K562 (cell line): ENCODE measurements at regions not wholly inside any gene's neighbourhood (a gene's known extent, or its start where the extent isn't known, plus 50 kb on each side); places are given as distances from the start of the nearest gene placed in this dataset.

Experiments used
- ATAC-seq: fragments of 200-7000 bp; cut with Tn5 transposase; 3 replicates; pipeline ENCODE4 v1.9.1; 2020; ENCODE audit warnings: moderate library complexity
- BruUV-seq: library from RNA; stranded (reverse); fragments of 400-500 nt; replicated peaks from 2 replicates; lab custom pipeline; 2021; lab: Mats Ljungman, UMichigan
- CTCF ChIA-PET: fragments of 300-600 bp; formaldehyde crosslinking; extraction: SDS; loops from one replicate; lab custom pipeline; 2021; ENCODE audit warnings: low intra/inter-chr PET ratio; lab: Yijun Ruan, JAX
- POLR2A ChIA-PET: fragments of 300-600, 350-650 bp; sonication (Branson Sonifier 250); formaldehyde crosslinking; extraction: SDS; loops from one replicate; lab custom pipeline; 2021; ENCODE audit warnings: antibody characterized with exemption, inconsistent platforms; lab: Yijun Ruan, JAX
- DNase-seq, 4 experiments: peaks; one replicate each; pipeline versions ENCODE4 v3.0.0 to v3.0.0-alpha.2; 2011 to 2018; ENCODE audit warnings: low spot score in 3 of 4, mixed read lengths in 3 of 4; ENCODE audit errors: extremely low read depth in 1 of 4
- FAIRE-seq: peaks from 2 replicates; lab custom pipeline; 2011; peaks lifted over from hg19 to GRCh38; lab: Jason Lieb, UNC
- H2AFZ ChIP-seq: 2 replicates; pipeline ENCODE4 v1.6.0; 2011; ENCODE audit warnings: low read depth, low read length, control low read depth, inconsistent platforms
- H3K27ac ChIP-seq: fragments of 200-600 bp; 3 replicates; pipeline ENCODE4 v1.8.0; 2011; ENCODE audit warnings: low read depth, mild to moderate bottlenecking, control low read depth, inconsistent platforms, low read length, moderate library complexity, mixed read lengths; ENCODE audit errors: extremely low read depth
- H3K27me3 ChIP-seq, 2 experiments: fragments of 300-600 bp in 1 of 2; 2 replicates in 1 of 2; 3 replicates in 1 of 2; pipeline versions ENCODE4 v1.6.0 to v1.8.0; 2011; ENCODE audit warnings: inconsistent platforms in 2 of 2, low read length in 2 of 2, mild to moderate bottlenecking in 1 of 2, mixed read lengths in 1 of 2, moderate library complexity in 1 of 2; ENCODE audit not compliant: control insufficient read depth in 2 of 2, insufficient read depth in 2 of 2
- H3K36me3 ChIP-seq: fragments of 300-600 bp; 3 replicates; pipeline ENCODE4 v1.8.0; 2011; ENCODE audit warnings: mild to moderate bottlenecking, low read length, inconsistent platforms; ENCODE audit not compliant: control insufficient read depth, insufficient read depth
- H3K4me1 ChIP-seq, 2 experiments: fragments of 200-600 bp in 1 of 2; replicated peaks in 1 of 2; 2 replicates in 1 of 2; 3 replicates in 1 of 2; pipeline versions ENCODE4 v1.5.1 to v1.8.0; 2011; ENCODE audit warnings: inconsistent platforms in 2 of 2, low read length in 2 of 2, mild to moderate bottlenecking in 1 of 2, mixed read lengths in 1 of 2, moderate library complexity in 1 of 2; ENCODE audit not compliant: control insufficient read depth in 2 of 2, insufficient read depth in 2 of 2
- H3K4me2 ChIP-seq: 2 replicates; pipeline ENCODE4 v1.6.1; 2011; ENCODE audit warnings: low read length, control low read depth, inconsistent platforms, mixed read lengths; ENCODE audit not compliant: insufficient read depth
- H3K4me3 ChIP-seq: fragments of 200-600 bp; sonication (generic), shearing (Covaris generic); 2 replicates; pipeline ENCODE4 v1.5.1; 2016; ENCODE audit warnings: control low read depth, inconsistent platforms
- H3K79me2 ChIP-seq: fragments of 200-600 bp; 3 replicates; pipeline ENCODE4 v1.8.0; 2011; ENCODE audit warnings: low read length, inconsistent platforms; ENCODE audit not compliant: control insufficient read depth, insufficient read depth
- H3K9ac ChIP-seq, 2 experiments: 2 replicates each; pipeline versions ENCODE4 v1.6.0 to v1.6.1; 2011; ENCODE audit warnings: low read depth in 2 of 2, low read length in 2 of 2, control low read depth in 1 of 2, inconsistent platforms in 1 of 2, mild to moderate bottlenecking in 1 of 2, mixed read lengths in 1 of 2; ENCODE audit not compliant: insufficient read depth in 1 of 2
- H3K9me1 ChIP-seq: one replicate; pipeline ENCODE4 v1.6.0; 2011; ENCODE audit warnings: inconsistent platforms, mild to moderate bottlenecking, low read length, moderate library complexity; ENCODE audit not compliant: control insufficient read depth, insufficient read depth
- H3K9me3 ChIP-seq: replicated peaks from 2 replicates; pipeline ENCODE4 v1.5.1; 2011; ENCODE audit warnings: low read depth, low read length, inconsistent platforms; ENCODE audit not compliant: control insufficient read depth, insufficient read depth
- H4K20me1 ChIP-seq: replicated peaks from 2 replicates; pipeline ENCODE4 v1.6.1; 2011; ENCODE audit warnings: low read length, inconsistent platforms, mixed read lengths; ENCODE audit not compliant: control insufficient read depth, insufficient read depth
- ARID3A ChIP-seq: IDR thresholded peaks from 2 replicates; pipeline ENCODE4 v1.6.1; 2012; ENCODE audit warnings: low read depth, low read length, improper control_type of control experiment, borderline replicate concordance
- BMI1 ChIP-seq: fragments of 150-350 bp; IDR thresholded peaks from 2 replicates; pipeline ENCODE4 v1.6.1; 2014; ENCODE audit warnings: low read length
- CEBPG ChIP-seq, 3 experiments: fragments of 200-800 bp in 1 of 3; sonication (Bioruptor generic) in 1 of 3; sonication (generic) in 1 of 3; formaldehyde crosslinking in 1 of 3; IDR thresholded peaks in 2 of 3; conservative IDR thresholded peaks in 1 of 3; 2 replicates each; pipeline versions ENCODE4 v1.6.1 to v1.8.0; 2016 to 2022; ENCODE audit warnings: missing compliant biosample characterization in 2 of 3, missing genetic modification characterization in 2 of 3, mild to moderate bottlenecking in 1 of 3, missing genetic modification reagents in 1 of 3
- CHD2 ChIP-seq: IDR thresholded peaks from 2 replicates; pipeline ENCODE4 v1.6.1; 2011; ENCODE audit warnings: low read depth, low read length
- CREB1 ChIP-seq, 2 experiments: sonication (generic) in 1 of 2; formaldehyde crosslinking in 1 of 2; IDR thresholded peaks; 2 replicates each; pipeline versions ENCODE4 v1.6.1 to v1.8.0; 2012 to 2022; ENCODE audit warnings: inconsistent platforms in 1 of 2, mild to moderate bottlenecking in 1 of 2, missing genetic modification reagents in 1 of 2, moderate library complexity in 1 of 2
- CREM ChIP-seq: IDR thresholded peaks from 2 replicates; pipeline ENCODE4 v1.6.1; 2014; ENCODE audit warnings: antibody characterized with exemption, low read depth
- CTBP1 ChIP-seq: fragments of 450-650 bp; IDR thresholded peaks from 2 replicates; pipeline ENCODE4 v1.6.1; 2016; ENCODE audit warnings: borderline replicate concordance
- CXXC5 ChIP-seq: fragments of 250-450 bp; sonication (Bioruptor Pico); IDR thresholded peaks from 2 replicates; pipeline ENCODE4 v1.8.0; 2022; ENCODE audit warnings: inconsistent platforms, mild to moderate bottlenecking, moderate library complexity
- DPF2 ChIP-seq: fragments of 450-650 bp; IDR thresholded peaks from 2 replicates; pipeline ENCODE4 v1.6.1; 2016
- EP300 ChIP-seq: IDR thresholded peaks from 2 replicates; pipeline ENCODE4 v1.6.1; 2012; ENCODE audit warnings: low read length, improper control_type of control experiment
- ESRRB ChIP-seq: fragments of 250-450 bp; sonication (Bioruptor Pico); IDR thresholded peaks from 2 replicates; pipeline ENCODE4 v1.5.0; 2020; ENCODE audit warnings: mild to moderate bottlenecking, moderate library complexity, borderline replicate concordance
- HDAC6 ChIP-seq: IDR thresholded peaks from 2 replicates; pipeline ENCODE4 v1.6.1; 2012; ENCODE audit warnings: low read depth, mild to moderate bottlenecking, control low read depth, inconsistent platforms, low read length, moderate library complexity
- HES1 ChIP-seq: fragments of 450-650 bp; IDR thresholded peaks from 2 replicates; pipeline ENCODE4 v1.6.1; 2016; ENCODE audit warnings: low read depth, mild to moderate bottlenecking, moderate library complexity
- KLF1 ChIP-seq: fragments of 450-650 bp; IDR thresholded peaks from 2 replicates; pipeline ENCODE4 v1.6.1; 2016; ENCODE audit warnings: missing genetic modification characterization, missing compliant biosample characterization
- NR2F6 ChIP-seq: fragments of 450-650 bp; formaldehyde crosslinking; IDR thresholded peaks from 2 replicates; pipeline ENCODE4 v1.4.0; 2020; ENCODE audit warnings: mild to moderate bottlenecking
- PML ChIP-seq: IDR thresholded peaks from 2 replicates; pipeline ENCODE4 v1.6.1; 2012; ENCODE audit warnings: low read length, inconsistent platforms
- TAL1 ChIP-seq: fragments of 450-650 bp; IDR thresholded peaks from 2 replicates; pipeline ENCODE4 v1.6.1; 2016; ENCODE audit warnings: mild to moderate bottlenecking
- TCF3 ChIP-seq: sonication (generic); formaldehyde crosslinking; IDR thresholded peaks from 2 replicates; pipeline ENCODE4 v1.4.0; 2020; ENCODE audit warnings: mild to moderate bottlenecking, missing genetic modification reagents
- TEAD2 ChIP-seq: fragments of 450-650 bp; IDR thresholded peaks from 2 replicates; pipeline ENCODE4 v1.6.1; 2016; ENCODE audit warnings: missing genetic modification characterization, control low read depth, missing compliant biosample characterization
- TEAD4 ChIP-seq, 2 experiments: sonication (generic) in 1 of 2; formaldehyde crosslinking in 1 of 2; IDR thresholded peaks; 2 replicates each; pipeline versions ENCODE4 v1.6.1 to v1.8.0; 2012 to 2022; ENCODE audit warnings: borderline replicate concordance in 1 of 2, inconsistent platforms in 1 of 2, low read length in 1 of 2, mild to moderate bottlenecking in 1 of 2, missing genetic modification reagents in 1 of 2
- ZNF263 ChIP-seq: sonication (generic); formaldehyde crosslinking; IDR thresholded peaks from 2 replicates; pipeline ENCODE4 v1.8.0; 2022; ENCODE audit warnings: mild to moderate bottlenecking, missing genetic modification reagents, borderline replicate concordance
- ZNF77 ChIP-seq: fragments of 250-450 bp; sonication (Bioruptor Pico); IDR thresholded peaks from 2 replicates; pipeline ENCODE4 v1.5.0; 2020
- WGBS: fragments of 100-300 bp; shearing (Covaris generic); methylation state at CpG from one replicate; pipeline ENCODE4 v1.1.6; 2016; ENCODE audit warnings: low coverage, mixed read lengths; ENCODE audit not compliant: insufficient coverage; ENCODE audit errors: missing lambda C conversion rate; 5-methylcytosine and 5-hydroxymethylcytosine counted together
- in situ Hi-C: fragments of 300-500 bp; cut with MboI; formaldehyde crosslinking; loops from 4 replicates; pipeline ENCODE4 v1.15.0; 2018; ENCODE audit warnings: inconsistent platforms, mixed read lengths
- intact Hi-C: fragments of 100-400 bp; cut with micrococcal nuclease; formaldehyde crosslinking; loops from 2 replicates; pipeline ENCODE4 v1.14.2; 2022

GRCh38 chr12:113744802-113745395 is 221.2 kb downstream of the RBM19 start:
- POLR2A ChIA-PET = interaction anchor here (0.6 to 1.8 kb wide), 4 partner anchors 10 to 89 kb away, joined by 3 to 6 read pairs (median 4); no protein-coding TSS in a partner anchor
- Histone ChIP-seq H3K4me1 (peaks cover 5 to 21% of the 10 kb centered on the region in 2 experiments; a peak in 3 of 5 replicates), H3K9me3 (no peaks in the 10 kb centered on the region), H3K36me3 (peaks cover 3% of the 10 kb centered on the region; the same call in 2 of the 3 replicates), H2AFZ (no peak overlapping the region), H3K79me2 (no peaks in the 10 kb centered on the region), H3K4me3 (no peak overlapping the region), H3K27me3 (no peaks in the 10 kb centered on the region), H3K9me1 (no peaks in the 10 kb centered on the region), H3K27ac (no peak overlapping the region), H3K4me2 (peak overlapping the region; percentile 24; the same call in 1 of the 2 replicates), H4K20me1 (no peaks in the 10 kb centered on the region; the same call in 1 of the 2 replicates), H3K9ac (no peak overlapping the region)
- CTCF ChIA-PET = interaction anchor here (0.6 kb wide), 1 partner anchor 266 kb away, joined by 3 read pairs; no protein-coding TSS in a partner anchor
- ATAC-seq = peak; percentile 21; the same call in 2 of the 3 replicates
- BruUV-seq = TSS peak; percentile 29
- in situ Hi-C loops = no loop called here
- intact Hi-C loops = no loop called here
- no peak for DNase-seq
- no peak for FAIRE-seq
- 24% methylated on average over 8 of the region's 8 CpGs for WGBS
- TF ChIP-seq ARID3A (no peak), ESRRB (CRISPR knock-in tag) (no peak), TCF3 (CRISPR knock-in tag) (peak; percentile 62), KLF1 (tag) (0 out of 2 replicates have a peak, but pooled peaks have one; percentile 27), DPF2 (0 out of 2 replicates have a peak, but pooled peaks have one; percentile 14), HES1 (no peak), NR2F6 (CRISPR knock-in tag) (no peak), CHD2 (no peak), ZNF77 (CRISPR knock-in tag) (no peak), BMI1 (no peak), HDAC6 (no peak), CEBPG (CRISPR knock-in tag; IDR thresholded peaks at IDR 0.05) (peak; percentile 84), CEBPG (tag; conservative IDR thresholded peaks at IDR 0.05 in 1 of 2, IDR thresholded peaks at IDR 0.05 in 1 of 2) (no peak), CXXC5 (CRISPR knock-in tag) (peak; percentile 77), EP300 (0 out of 2 replicates have a peak, but pooled peaks have one; percentile 22), TAL1 (peak; percentile 61), TEAD4 (IDR thresholded peaks at IDR 0.05; ENCODE audit: low read length) (peak; percentile 79), TEAD4 (CRISPR knock-in tag; IDR thresholded peaks at IDR 0.05; ENCODE audit: borderline replicate concordance) (no peak), CREM (peak; percentile 49; the same call in 1 of the 2 replicates), CREB1 (IDR thresholded peaks at IDR 0.05) (no peak), CREB1 (CRISPR knock-in tag; IDR thresholded peaks at IDR 0.05) (no peak), PML (0 out of 2 replicates have a peak, but pooled peaks have one; percentile 25), TEAD2 (tag) (no peak), ZNF263 (CRISPR knock-in tag) (peak; percentile 24; the same call in 1 of the 2 replicates), CTBP1 (peak; percentile 32; the same call in 1 of the 2 replicates)
